ENCODE measurements at regions not wholly inside any gene's neighbourhood (a gene's known extent, or its start where the extent isn't known, plus 50 kb on each side); places are given as distances from the start of the nearest gene placed in this dataset.

GRCh38 chr5:67366691-67367395 lies 170.2 kb upstream of the CD180 start:
- ATAC-seq, result no peak
- Histone ChIP-seq H4K20me1 (ENCODE audit: insufficient read depth) (no peaks in the 10 kb centered on the region), H3K27me3 (ENCODE audit: insufficient read depth, low read length) (peaks cover 3% of the 10 kb centered on the region; the same call in 1 of the 2 replicates), H3K9me3 (ENCODE audit: control insufficient read depth in 1 of 2, insufficient read depth in 1 of 2, low read depth in 1 of 2, low read length in 2 of 2) (no peaks in the 10 kb centered on the region), H3K4me3 (replicated peaks in 1 of 2; ENCODE audit: low read depth in 1 of 2, low read length in 2 of 2) (no peak overlapping the region), H3K36me3 (ENCODE audit: control insufficient read depth in 1 of 2, insufficient read depth in 2 of 2, low read length in 2 of 2) (no peaks in the 10 kb centered on the region), H3K4me1 (ENCODE audit: control insufficient read depth in 1 of 2, insufficient read depth in 2 of 2, low read length in 2 of 2) (no peaks in the 10 kb centered on the region), H3K9me2 (ENCODE audit: insufficient read depth) (no peaks in the 10 kb centered on the region), H3K79me2 (ENCODE audit: insufficient read depth, low read length) (no peaks in the 10 kb centered on the region), H3K27ac (ENCODE audit: low read depth, low read length) (no peak overlapping the region), H2AFZ (ENCODE audit: low read depth, low read length, poor library complexity, severe bottlenecking) (no peak overlapping the region), H3K9ac (ENCODE audit: low read length) (no peak overlapping the region), H3K4me2 (ENCODE audit: low read length) (no peak overlapping the region)
- no peak for TF ChIP-seq REST (IDR thresholded peaks at IDR 0.05; ENCODE audit: low read depth)
- no peak for TF ChIP-seq CEBPB (IDR thresholded peaks at IDR 0.05; ENCODE audit: low read depth)
- no peak for TF ChIP-seq POLR2AphosphoS5 (IDR thresholded peaks at IDR 0.05; ENCODE audit: low read depth, low read length)
- no peak for TF ChIP-seq SP1 (IDR thresholded peaks at IDR 0.05; ENCODE audit: low read depth)
- no peak for TF ChIP-seq POLR2A (IDR thresholded peaks at IDR 0.05; ENCODE audit: borderline replicate concordance, extremely low read depth, insufficient read depth, insufficient read length)
- ChIA-PET RAD21 (ENCODE audit: low non-redundant PET in 1 of 2, low total read pairs in 2 of 2, uncharacterized antibody in 2 of 2, unreplicated experiment in 2 of 2) (no interaction called here), POLR2A (no interaction called here), CTCF (no interaction called here)
- no TSS peak for BruUV-seq (replicated peaks)
- DNase-seq (ENCODE audit: low read depth, low spot score), result no peak
- intact Hi-C loops (cut with micrococcal nuclease), result no loop called here

GRCh38 chr5:67366276-67366675 lies 169.7 kb upstream of the CD180 start:
- Histone ChIP-seq H3K9me2 (ENCODE audit: insufficient read depth) (no peaks in the 10 kb centered on the region), H3K4me2 (ENCODE audit: low read length) (no peak overlapping the region), H3K27me3 (ENCODE audit: insufficient read depth, low read length) (peaks cover 3% of the 10 kb centered on the region; the same call in 1 of the 2 replicates), H2AFZ (ENCODE audit: low read depth, low read length, poor library complexity, severe bottlenecking) (no peak overlapping the region), H3K4me1 (ENCODE audit: control insufficient read depth in 1 of 2, insufficient read depth in 2 of 2, low read length in 2 of 2) (no peaks in the 10 kb centered on the region), H3K9me3 (ENCODE audit: control insufficient read depth in 1 of 2, insufficient read depth in 1 of 2, low read depth in 1 of 2, low read length in 2 of 2) (no peaks in the 10 kb centered on the region), H3K79me2 (ENCODE audit: insufficient read depth, low read length) (no peaks in the 10 kb centered on the region), H3K27ac (ENCODE audit: low read depth, low read length) (no peak overlapping the region), H3K36me3 (ENCODE audit: control insufficient read depth in 1 of 2, insufficient read depth in 2 of 2, low read length in 2 of 2) (no peaks in the 10 kb centered on the region), H3K4me3 (replicated peaks in 1 of 2; ENCODE audit: low read depth in 1 of 2, low read length in 2 of 2) (no peak overlapping the region), H4K20me1 (ENCODE audit: insufficient read depth) (no peaks in the 10 kb centered on the region), H3K9ac (ENCODE audit: low read length) (no peak overlapping the region)
- POLR2A ChIA-PET, result no interaction called here
- TF ChIP-seq POLR2A (IDR thresholded peaks at IDR 0.05; ENCODE audit: borderline replicate concordance, extremely low read depth, insufficient read depth, insufficient read length) (no peak), EZH2 (IDR thresholded peaks at IDR 0.05) (no peak), ZBTB33 (IDR thresholded peaks at IDR 0.05; ENCODE audit: extremely low read depth, insufficient replicate concordance, low read length) (no peak), EGR1 (IDR thresholded peaks at IDR 0.05; ENCODE audit: low read depth) (no peak)
- DNase-seq (ENCODE audit: low read depth, low spot score), result no peak
- intact Hi-C loops (cut with micrococcal nuclease), result no loop called here
- ATAC-seq, result no peak
- RAD21 ChIA-PET (ENCODE audit: low non-redundant PET in 1 of 2, low total read pairs in 2 of 2, uncharacterized antibody in 2 of 2, unreplicated experiment in 2 of 2), result no interaction called here
- BruUV-seq (replicated peaks), result no TSS peak
- CTCF ChIA-PET, result no interaction called here
